C4-2B (cell line): ENCODE measurements at regions not wholly inside any gene's neighbourhood (a gene's known extent, or its start where the extent isn't known, plus 50 kb on each side); places are given as distances from the start of the nearest gene placed in this dataset.

Experiments
- H3K27ac ChIP-seq: fragments of 450-650 bp; 2 replicates; pipeline ENCODE4 v1.5.1; 2017
- ZFX ChIP-seq: fragments of 450-650 bp; IDR thresholded peaks from 2 replicates; pipeline ENCODE4 v1.6.1; 2017
- TF ChIP-seq, protein P1 (sequence below): fragments of 450-650 bp; conservative IDR thresholded peaks from 2 replicates; pipeline ENCODE4 v1.5.1; 2017; ENCODE audit warnings: mild to moderate bottlenecking

DNA sequence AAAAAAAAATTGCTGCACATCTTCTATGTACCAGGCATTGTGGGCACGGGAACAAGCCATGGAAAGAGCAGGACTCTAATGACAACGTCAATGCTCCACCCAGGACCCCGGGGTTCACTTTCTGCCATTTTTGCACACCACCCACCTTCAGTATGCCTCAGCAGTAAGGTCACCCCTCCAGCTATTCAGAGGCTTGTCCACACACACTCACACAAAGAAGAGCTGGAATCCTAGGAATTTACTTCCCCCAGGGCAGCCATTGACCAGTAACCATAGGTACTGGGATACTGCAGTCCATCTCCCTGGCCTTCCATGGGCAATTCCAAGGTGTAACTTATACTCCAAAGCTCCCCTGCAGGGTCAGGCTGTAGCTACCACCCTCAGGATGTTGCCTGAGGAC, 170.8 kb downstream of the SUCLG1 start:
- no peak for TF ChIP-seq ZFX
- TF ChIP-seq, protein P1, sequence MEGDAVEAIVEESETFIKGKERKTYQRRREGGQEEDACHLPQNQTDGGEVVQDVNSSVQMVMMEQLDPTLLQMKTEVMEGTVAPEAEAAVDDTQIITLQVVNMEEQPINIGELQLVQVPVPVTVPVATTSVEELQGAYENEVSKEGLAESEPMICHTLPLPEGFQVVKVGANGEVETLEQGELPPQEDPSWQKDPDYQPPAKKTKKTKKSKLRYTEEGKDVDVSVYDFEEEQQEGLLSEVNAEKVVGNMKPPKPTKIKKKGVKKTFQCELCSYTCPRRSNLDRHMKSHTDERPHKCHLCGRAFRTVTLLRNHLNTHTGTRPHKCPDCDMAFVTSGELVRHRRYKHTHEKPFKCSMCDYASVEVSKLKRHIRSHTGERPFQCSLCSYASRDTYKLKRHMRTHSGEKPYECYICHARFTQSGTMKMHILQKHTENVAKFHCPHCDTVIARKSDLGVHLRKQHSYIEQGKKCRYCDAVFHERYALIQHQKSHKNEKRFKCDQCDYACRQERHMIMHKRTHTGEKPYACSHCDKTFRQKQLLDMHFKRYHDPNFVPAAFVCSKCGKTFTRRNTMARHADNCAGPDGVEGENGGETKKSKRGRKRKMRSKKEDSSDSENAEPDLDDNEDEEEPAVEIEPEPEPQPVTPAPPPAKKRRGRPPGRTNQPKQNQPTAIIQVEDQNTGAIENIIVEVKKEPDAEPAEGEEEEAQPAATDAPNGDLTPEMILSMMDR: no peak
- no peak overlapping the region for H3K27ac ChIP-seq

DNA sequence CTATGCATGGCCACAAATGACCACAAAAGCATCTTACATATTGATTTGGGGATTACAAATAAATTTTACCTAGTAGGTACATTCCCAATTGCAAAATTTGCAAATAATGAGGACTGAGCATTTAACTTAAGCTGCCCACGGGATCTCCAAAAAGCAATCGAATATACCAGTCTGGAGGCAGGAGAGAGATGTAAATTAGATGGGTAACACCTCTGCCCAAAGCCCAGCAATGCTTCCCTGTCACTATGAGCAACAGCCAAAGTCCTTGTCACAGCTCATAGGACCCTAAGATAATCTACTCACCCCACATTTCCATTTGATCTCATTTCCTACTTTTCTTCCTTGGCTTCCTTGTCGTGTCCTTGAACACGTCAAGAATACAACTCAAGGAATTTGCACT, 172.2 kb downstream of the SUCLG1 start:
- TF ChIP-seq ZFX: no peak
- TF ChIP-seq, protein P1: no peak
- H3K27ac ChIP-seq: no peak overlapping the region

DNA sequence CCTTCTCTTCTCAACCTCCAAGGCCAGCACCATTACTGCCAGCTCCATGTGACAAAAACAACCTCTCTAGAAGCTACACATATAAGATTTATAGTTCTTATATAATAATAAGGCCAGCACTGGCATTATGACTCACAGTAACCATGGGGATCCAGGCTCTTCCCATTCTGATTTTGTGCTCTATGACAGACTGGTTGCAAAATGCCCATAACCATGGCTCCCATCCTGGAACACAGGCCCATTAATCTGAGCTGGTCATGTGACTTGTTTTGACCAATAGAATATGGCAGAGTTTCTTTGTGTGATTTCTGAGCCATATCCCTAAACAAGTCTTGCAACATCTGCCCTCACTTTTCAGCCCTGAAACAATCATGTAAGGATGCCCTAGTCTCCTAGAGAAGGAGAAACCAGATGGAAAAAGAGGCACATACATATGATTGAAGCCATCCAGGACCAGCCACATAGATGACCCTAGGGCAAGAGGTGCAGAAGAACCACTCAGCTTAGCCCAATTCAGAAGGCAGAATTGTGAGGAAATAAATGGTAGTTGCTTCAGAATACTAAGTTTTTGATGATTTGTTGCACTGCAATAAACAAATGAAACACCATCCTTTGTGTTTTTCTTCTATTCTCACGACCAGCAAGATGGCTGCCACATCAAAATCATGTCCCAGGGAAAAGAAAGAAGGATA, 173.9 kb downstream of the SUCLG1 start:
- TF ChIP-seq, protein P1: no peak
- no peak for TF ChIP-seq ZFX
- H3K27ac ChIP-seq: no peak overlapping the region

DNA sequence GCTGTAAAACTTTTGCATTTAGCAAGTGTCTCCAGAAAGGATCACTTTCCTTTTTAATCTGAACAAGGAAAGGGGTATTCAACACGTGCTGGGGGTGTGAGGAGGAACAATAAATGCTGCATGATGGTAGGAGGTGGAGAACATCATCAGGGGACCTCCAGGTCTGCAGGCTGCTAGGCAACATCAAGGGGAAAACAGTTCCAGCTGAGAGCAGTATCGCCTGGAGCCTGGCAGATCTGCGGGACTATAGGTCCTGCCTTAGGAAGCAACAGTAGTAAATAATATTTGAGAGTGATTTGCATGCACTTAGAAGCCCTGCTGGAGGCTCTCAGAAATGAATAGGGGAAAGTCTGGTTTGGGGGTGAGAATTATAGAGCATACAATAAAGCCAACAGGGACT, 175.6 kb downstream of the SUCLG1 start:
- TF ChIP-seq, protein P1: no peak
- no peak for TF ChIP-seq ZFX
- no peak overlapping the region for H3K27ac ChIP-seq

DNA sequence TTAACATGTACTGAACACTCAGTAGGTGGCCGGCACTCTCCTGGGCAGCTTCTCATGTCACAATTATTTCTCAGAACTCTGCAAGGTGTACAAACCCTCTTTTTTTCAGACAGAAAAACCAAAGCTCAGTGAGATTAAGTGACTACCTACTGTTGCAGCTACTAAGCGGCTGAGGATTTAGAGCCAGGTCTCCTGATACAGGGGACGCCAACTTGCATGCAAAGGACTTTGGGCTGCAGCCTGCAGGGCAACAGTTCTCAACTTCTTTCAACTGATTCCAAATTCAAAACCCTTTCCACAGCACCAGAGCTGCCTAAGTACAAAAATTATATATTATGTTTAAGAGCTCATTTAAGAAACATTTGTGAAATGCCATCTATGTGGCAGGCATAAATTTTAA, 177.6 kb downstream of the SUCLG1 start:
- TF ChIP-seq, protein P1: no peak
- no peak for TF ChIP-seq ZFX
- H3K27ac ChIP-seq: no peak overlapping the region

DNA sequence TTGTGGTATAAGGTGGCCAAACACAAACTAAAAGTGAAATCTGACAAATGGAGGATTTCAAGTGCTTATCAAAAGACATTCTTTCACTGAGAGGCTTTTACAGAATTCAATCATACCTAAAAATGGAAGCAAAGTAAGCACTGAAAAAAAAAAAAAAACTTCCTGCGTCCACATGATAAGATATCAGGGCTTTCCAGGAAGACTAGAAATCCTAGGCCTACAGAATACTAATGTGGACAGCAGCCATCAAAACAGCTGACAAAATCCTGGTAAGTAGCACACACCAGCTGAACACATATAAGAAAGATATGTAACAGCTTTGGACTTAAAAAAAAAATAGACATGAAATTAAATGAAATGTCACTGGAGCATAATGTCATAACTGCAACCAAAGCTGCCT, 178.2 kb downstream of the SUCLG1 start:
- no peak overlapping the region for H3K27ac ChIP-seq
- TF ChIP-seq ZFX: no peak
- TF ChIP-seq, protein P1: no peak

DNA sequence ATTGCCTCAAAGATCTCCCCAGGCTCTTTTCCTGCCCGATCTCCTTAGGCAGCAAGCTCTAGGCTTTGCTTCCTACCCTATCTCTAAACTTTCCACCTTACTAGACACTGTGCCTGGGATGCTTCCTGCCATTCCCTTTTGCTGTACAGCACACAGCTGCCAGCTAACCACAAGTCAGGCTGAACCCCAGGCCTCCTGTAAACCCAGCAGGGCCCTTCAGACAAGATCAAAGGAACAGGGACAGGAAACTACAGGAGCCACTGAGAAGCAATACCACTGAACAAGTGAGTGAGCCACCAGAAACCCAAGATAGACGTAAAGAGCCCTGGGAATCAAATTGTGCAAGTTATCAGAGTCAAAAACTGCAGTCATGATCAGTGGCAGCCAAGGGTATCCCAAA, 180.7 kb downstream of the SUCLG1 start:
- H3K27ac ChIP-seq: no peak overlapping the region
- no peak for TF ChIP-seq ZFX
- TF ChIP-seq, protein P1: no peak
